Muscle layer of duodenum (tissue), 2 donors: ENCODE measurements at regions not wholly inside any gene's neighbourhood (a gene's known extent, or its start where the extent isn't known, plus 50 kb on each side); places are given as distances from the start of the nearest gene placed in this dataset.

Source experiments
- H3K27ac ChIP-seq: one replicate; pipeline ENCODE4 v1.7.0; 2013; ENCODE audit warnings: mild to moderate bottlenecking, low read length
- H3K27me3 ChIP-seq: one replicate; pipeline ENCODE4 v1.7.0; 2013; ENCODE audit warnings: low read depth, mild to moderate bottlenecking, control low read depth, low read length
- H3K36me3 ChIP-seq, 2 donors: one replicate each; pipeline ENCODE4 v1.7.0; 2013; ENCODE audit warnings: low read length in 2 of 2, control low read depth in 1 of 2, mild to moderate bottlenecking in 1 of 2; ENCODE audit not compliant: insufficient read depth in 2 of 2, control insufficient read depth in 1 of 2
- H3K4me1 ChIP-seq, 2 donors: one replicate each; pipeline ENCODE4 v1.7.0; 2013; ENCODE audit warnings: low read length in 2 of 2, mild to moderate bottlenecking in 2 of 2, control low read depth in 1 of 2, moderate library complexity in 1 of 2; ENCODE audit not compliant: insufficient read depth in 2 of 2, control insufficient read depth in 1 of 2
- H3K4me3 ChIP-seq, 2 donors: one replicate each; pipeline ENCODE4 v1.7.0; 2013; ENCODE audit warnings: low read length in 2 of 2, low read depth in 1 of 2, mild to moderate bottlenecking in 1 of 2
- H3K9me3 ChIP-seq, 2 donors: one replicate each; pipeline ENCODE4 v1.7.0; 2013; ENCODE audit warnings: low read length in 2 of 2, control low read depth in 1 of 2, mild to moderate bottlenecking in 1 of 2; ENCODE audit not compliant: control insufficient read depth in 1 of 2
- donor health status: healthy.

DNA sequence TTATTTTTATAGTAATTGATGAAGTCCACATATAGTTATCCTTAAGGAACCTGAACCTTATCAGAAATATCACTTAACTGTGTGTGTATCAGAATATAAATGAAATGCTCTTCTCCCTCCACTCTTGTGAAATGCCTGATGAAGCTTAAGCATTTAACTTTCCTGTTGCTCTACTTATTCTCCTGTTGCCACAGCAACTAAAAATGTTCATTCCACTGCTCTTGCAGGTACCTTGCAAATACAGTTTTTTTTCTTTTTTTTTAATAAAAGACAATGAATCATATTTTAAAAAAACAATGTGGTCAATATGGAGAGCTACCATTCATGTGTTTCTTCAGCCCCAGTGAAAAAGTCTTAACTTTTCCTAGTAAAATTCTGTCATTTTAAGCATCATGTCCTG lies 210.3 kb downstream of the RFPL4B start:
- H3K4me1 ChIP-seq, result peaks cover 0 to 4% of the 10 kb centered on the region in 2 donors
- H3K27me3 ChIP-seq, result no peaks in the 10 kb centered on the region
- no peak overlapping the region for H3K27ac ChIP-seq
- H3K36me3 ChIP-seq, result no peaks in the 10 kb centered on the region
- H3K9me3 ChIP-seq, result peaks cover 0 to 4% of the 10 kb centered on the region in 2 donors
- H3K4me3 ChIP-seq, result no peak overlapping the region

DNA sequence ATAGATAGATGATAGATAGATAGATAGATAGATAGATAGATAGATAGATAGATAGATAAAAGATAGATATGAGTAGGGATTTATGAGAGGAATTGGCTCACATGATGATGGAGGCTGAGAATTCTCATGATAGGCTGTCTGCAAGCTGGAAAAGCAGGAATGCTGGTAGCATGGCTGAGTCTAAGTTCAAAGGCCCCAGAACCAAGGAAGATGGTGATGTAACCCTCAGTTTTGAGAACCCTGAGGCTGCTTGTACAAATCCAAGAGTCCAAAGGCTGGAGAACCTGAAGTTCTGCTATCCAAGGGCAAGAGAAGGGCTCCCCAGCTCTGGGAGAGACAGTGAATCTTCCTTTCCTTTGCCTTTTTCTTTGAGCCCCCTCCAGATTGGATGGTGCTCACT lies 210.8 kb downstream of the RFPL4B start:
- H3K27ac ChIP-seq, result no peak overlapping the region
- H3K27me3 ChIP-seq, result no peaks in the 10 kb centered on the region
- peaks cover 0 to 9% of the 10 kb centered on the region in 2 donors for H3K4me1 ChIP-seq
- peaks cover 0 to 4% of the 10 kb centered on the region in 2 donors for H3K9me3 ChIP-seq
- no peaks in the 10 kb centered on the region for H3K36me3 ChIP-seq
- no peak overlapping the region for H3K4me3 ChIP-seq

DNA sequence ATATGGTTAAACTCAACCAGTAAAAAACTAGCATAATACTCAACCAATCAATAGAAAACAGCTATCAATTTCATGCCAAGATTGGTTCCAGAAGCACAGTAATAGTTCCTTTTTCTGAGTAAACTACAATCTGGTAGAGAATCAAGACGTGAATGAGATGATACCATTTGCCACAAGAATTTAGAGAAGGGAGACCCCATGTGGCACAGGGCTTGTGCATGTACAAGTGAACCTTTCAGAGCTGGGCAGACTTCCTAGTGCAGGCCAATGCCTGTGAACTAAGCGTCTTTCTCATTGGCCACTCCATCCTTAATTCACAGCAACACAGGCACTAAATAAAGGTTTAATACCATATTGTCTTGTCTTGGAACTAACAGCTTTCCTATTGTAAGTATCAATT lies 213.5 kb downstream of the RFPL4B start:
- Histone ChIP-seq H3K36me3 (no peaks in the 10 kb centered on the region), H3K27me3 (no peaks in the 10 kb centered on the region), H3K27ac (no peak overlapping the region), H3K4me1 (peaks cover 0 to 10% of the 10 kb centered on the region in 2 donors), H3K4me3 (no peak overlapping the region), H3K9me3 (no peaks in the 10 kb centered on the region)

DNA sequence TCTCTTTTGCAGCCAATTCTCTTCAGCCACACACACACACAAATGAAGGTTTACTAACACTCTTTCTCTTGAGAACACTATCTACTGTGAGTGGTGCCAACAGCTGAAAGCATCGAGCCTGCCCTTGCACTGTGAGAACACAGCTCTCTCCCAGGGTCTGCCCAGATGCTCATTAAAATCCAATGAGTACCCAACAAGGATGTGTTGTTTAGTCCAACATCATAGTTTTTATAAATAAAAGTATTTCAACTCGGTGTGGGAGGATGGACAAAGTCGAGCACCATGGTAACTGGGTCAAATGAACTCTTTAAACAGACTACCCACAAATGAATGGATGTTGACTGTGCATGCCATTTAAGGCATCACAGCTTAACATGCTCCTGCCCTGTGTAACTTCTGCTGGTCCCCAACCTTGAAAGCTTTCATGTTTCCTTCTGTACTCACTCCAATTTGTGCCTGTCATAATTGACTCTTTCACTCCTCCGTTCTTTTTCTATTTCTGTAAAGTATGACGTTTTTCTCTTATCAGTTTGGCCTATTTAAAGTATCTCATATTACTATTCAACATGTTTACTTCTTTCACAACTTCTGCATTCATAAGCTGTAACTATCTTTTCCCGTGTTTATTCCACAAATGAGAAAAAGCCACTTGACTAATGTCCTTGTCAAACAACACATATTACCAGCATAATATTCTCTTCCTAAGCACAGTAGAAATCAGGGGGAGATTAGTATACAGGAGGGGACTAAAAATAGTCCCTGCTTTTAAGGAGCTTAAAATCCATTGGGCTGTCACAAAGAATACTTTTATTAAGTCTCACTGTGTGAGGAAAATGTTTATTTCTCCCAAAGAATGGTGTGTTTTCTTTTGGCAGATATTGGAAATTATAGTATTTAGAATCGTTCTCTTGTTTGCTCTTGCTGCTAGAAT lies 215.4 kb downstream of the RFPL4B start:
- no peaks in the 10 kb centered on the region for H3K27me3 ChIP-seq
- no peak overlapping the region for H3K27ac ChIP-seq
- peaks cover 0 to 10% of the 10 kb centered on the region in 2 donors for H3K4me1 ChIP-seq
- no peaks in the 10 kb centered on the region for H3K36me3 ChIP-seq
- no peaks in the 10 kb centered on the region for H3K9me3 ChIP-seq
- no peak overlapping the region for H3K4me3 ChIP-seq

DNA sequence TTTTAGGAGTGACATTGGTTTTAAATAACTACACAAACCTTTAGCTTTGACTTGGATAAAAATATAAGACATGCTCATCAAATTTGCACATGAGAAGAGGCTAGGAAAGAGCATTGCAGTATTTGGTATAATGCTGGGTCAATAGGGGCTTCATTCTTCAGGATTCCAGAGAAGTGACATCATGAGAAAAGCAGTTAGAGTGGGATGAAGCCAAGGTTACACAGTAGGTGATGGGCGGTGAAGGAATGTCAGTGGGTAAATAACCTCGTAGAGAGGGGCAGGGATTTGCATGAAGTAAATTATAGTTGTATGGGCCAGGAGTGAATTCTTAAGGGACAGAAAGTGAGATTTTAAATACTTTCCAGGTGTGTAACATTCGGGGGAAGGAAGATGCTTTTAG lies 216.2 kb downstream of the RFPL4B start:
- no peak overlapping the region for H3K27ac ChIP-seq
- H3K4me1 ChIP-seq, result peaks cover 0 to 10% of the 10 kb centered on the region in 2 donors
- no peaks in the 10 kb centered on the region for H3K27me3 ChIP-seq
- no peaks in the 10 kb centered on the region for H3K36me3 ChIP-seq
- H3K4me3 ChIP-seq, result no peak overlapping the region
- no peaks in the 10 kb centered on the region for H3K9me3 ChIP-seq

DNA sequence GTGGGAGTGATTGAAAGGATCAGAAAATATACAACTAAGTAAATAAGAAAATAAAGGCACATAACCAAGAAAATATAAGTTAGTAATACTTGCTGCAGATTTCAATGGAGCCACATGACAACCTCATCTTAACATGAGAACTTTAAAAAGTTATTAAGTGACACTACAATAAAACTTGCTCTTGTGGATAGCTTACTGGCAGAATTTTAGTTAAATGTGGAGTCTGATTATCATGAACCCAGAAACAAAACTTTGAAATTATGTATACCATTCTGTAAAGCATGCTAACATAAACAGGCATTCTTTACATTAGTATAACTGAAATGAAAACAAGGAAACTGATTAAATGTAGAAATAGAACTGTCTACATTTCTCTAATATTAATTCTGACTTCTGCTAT lies 220.9 kb downstream of the RFPL4B start:
- Histone ChIP-seq H3K27me3 (no peaks in the 10 kb centered on the region), H3K4me1 (peaks cover 0 to 13% of the 10 kb centered on the region in 2 donors), H3K9me3 (no peaks in the 10 kb centered on the region), H3K4me3 (no peak overlapping the region), H3K36me3 (no peaks in the 10 kb centered on the region), H3K27ac (no peak overlapping the region)

DNA sequence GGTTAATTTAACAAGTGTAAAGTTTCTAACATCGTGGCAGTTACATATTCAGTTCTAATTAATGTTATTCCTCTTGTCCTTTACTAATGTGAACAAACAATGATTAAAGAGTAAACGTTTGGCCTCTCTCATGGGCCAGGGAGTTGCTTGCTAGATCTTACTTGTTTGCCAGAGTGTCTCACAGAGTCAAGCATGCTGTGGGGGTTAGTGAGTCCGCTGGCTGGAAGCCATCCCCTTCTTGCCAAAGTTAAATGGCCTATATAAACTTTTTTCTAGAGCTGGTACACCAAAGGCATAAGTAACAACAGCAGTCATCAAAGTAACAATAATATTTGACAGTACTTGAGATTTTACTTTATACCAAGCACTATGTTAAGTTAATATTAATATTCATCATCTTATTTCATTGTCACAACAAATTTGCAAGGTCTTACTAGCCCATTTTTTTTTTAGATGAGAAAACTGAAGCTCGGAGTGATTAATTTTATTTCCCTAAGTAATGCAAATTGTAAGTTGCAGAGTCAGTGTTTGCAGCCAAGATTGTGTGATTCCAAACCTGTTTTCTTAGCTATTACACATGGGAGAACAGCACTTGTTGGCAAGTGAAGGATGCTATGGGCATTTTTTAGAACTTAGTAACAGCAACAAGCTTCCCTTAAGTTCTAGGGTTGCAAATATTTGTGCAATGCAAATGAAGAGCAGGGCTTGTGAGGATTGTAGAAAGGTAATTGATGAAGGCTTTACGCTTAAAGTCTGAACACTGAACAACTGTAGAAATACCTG lies 224.5 kb downstream of the RFPL4B start:
- Histone ChIP-seq H3K27ac (no peak overlapping the region), H3K4me3 (no peak overlapping the region), H3K9me3 (no peaks in the 10 kb centered on the region), H3K4me1 (peaks cover 0 to 13% of the 10 kb centered on the region in 2 donors), H3K36me3 (no peaks in the 10 kb centered on the region), H3K27me3 (no peaks in the 10 kb centered on the region)

DNA sequence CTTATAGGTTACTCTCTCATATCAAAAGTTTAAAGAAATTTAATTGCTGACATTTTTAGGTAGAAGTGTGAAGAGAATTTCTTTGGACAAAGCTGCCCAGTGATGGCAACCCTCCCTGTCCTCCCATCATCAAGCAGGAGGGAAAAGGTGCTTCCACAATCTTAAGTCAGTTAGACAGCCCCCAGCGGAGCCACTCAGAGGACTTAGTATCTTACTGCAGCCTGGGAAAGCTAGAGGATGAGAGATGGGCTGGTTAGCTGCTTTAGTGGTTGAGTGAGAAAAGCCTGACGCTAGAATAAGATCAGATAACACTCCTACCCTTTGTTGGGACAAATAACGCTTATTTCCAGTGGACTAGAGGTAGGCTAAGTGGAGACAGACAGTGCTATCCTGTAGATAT lies 227.1 kb downstream of the RFPL4B start:
- Histone ChIP-seq H3K4me1 (peaks cover 0 to 13% of the 10 kb centered on the region in 2 donors), H3K9me3 (no peaks in the 10 kb centered on the region), H3K27ac (no peak overlapping the region), H3K27me3 (no peaks in the 10 kb centered on the region), H3K36me3 (no peaks in the 10 kb centered on the region), H3K4me3 (no peak overlapping the region)

DNA sequence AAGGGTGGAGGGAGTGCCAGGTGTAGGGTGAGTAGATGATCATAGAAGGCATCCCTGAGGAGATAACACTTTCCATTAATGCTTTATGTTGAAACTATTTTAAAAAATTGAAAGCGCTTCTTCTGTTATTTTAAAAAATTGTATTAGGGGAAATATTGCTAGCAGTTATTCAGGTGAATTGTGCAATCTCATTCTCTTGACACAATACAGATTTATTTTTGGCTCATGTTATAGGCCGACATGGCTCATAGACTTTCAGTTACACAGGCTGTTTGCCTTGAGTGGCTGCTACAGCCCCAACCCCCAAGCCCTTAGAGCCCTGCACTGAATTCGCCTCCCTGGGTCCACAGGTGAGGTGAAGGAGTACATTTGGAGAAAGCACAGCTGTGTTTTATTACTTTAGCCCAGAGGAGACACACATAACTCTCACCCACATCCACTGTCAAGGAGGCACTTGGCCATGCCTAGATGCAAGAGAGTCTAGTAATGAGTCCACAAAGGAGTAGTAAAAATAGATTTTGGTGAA lies 228.2 kb downstream of the RFPL4B start:
- Histone ChIP-seq H3K4me1 (peaks cover 0 to 13% of the 10 kb centered on the region in 2 donors), H3K9me3 (no peaks in the 10 kb centered on the region), H3K36me3 (no peaks in the 10 kb centered on the region), H3K27ac (no peak overlapping the region), H3K4me3 (no peak overlapping the region), H3K27me3 (no peaks in the 10 kb centered on the region)

DNA sequence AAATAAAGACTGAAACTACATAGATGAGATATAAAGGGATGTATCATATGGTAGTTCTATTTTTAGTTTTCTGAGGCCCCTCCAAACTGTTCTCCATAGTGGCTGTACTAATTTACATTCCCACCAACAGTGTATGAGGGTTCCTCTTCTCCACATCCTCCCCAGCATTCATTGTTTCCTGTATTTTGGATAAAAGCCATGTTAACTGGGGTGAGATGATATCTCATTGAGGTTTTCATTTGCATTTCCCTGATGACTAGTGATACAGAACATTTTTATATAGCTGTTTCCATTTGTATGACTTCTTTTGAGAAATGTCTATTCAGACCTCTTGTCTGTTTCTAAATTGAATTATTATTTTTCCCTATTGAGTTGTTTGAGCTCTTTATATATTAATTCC lies 229.3 kb downstream of the RFPL4B start:
- H3K4me1 ChIP-seq, result peaks cover 0 to 12% of the 10 kb centered on the region in 2 donors
- H3K27ac ChIP-seq, result no peak overlapping the region
- H3K36me3 ChIP-seq, result no peaks in the 10 kb centered on the region
- H3K4me3 ChIP-seq, result no peak overlapping the region
- H3K9me3 ChIP-seq, result no peaks in the 10 kb centered on the region
- no peaks in the 10 kb centered on the region for H3K27me3 ChIP-seq

DNA sequence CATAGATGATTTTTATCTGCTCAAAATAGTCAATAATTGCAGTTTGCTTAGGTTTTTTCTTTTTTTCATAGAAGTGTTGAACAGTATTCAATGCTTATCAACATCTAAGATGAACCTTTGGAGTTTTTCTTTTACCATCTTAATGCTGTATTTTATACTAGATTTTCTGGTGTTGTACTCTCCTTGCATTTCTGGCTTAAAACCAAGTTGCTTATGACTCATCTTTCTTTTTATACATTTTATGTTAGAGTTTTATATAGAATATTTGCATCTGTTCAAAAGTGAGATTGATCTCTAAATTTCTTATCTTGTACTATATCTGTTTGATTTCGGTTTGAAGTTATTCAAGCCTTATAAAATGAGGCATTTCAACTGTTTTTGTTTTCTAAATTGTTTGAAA lies 232.5 kb downstream of the RFPL4B start:
- H3K27ac ChIP-seq, result no peak overlapping the region
- H3K4me1 ChIP-seq, result no peaks in the 10 kb centered on the region
- H3K27me3 ChIP-seq, result no peaks in the 10 kb centered on the region
- no peaks in the 10 kb centered on the region for H3K36me3 ChIP-seq
- H3K9me3 ChIP-seq, result peaks cover 0 to 2% of the 10 kb centered on the region in 2 donors
- no peak overlapping the region for H3K4me3 ChIP-seq
